ENCODE measurements at regions not wholly inside any gene's neighbourhood (a gene's known extent, or its start where the extent isn't known, plus 50 kb on each side); places are given as distances from the start of the nearest gene placed in this dataset.
"Not testable (repeated sequence)": the region's sequence is repeated elsewhere in the genome, so short reads cannot be mapped to it uniquely, and the experiment has no call there.

DNA sequence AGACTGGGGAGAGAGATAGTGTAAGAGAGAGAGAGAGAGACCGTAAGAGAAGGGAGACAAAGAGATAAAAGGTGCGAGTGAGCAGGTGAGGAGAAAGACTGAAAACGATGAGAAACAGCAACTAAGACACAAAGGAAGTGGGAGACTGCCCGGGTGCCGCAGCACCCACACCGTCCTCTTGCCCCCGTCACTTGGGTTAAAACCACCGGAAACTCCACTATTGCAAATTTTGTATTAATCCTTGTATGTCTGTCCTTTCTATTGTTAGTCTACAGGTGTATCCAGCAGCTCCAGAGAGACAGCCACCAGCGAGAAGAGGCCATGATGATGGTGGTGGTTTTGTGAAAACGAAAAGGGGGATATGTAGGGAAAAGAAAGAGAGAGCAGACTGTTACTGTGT is 96.8 kb downstream of the ART5 start:
- H3K27ac ChIP-seq (ENCODE audit: low read length); DNase-seq; H3K4me3 ChIP-seq (ENCODE audit: low read length); H3K36me3 ChIP-seq (ENCODE audit: control insufficient read depth, insufficient read depth, low read length); H3K27me3 ChIP-seq (ENCODE audit: control insufficient read depth, insufficient read depth, low read length); H3K9me3 ChIP-seq (ENCODE audit: control insufficient read depth, low read depth, low read length); H3K4me1 ChIP-seq (ENCODE audit: control insufficient read depth, insufficient read depth, low read length): not testable (repeated sequence)
- WGBS (ENCODE audit: insufficient coverage, low lambda C conversion rate) = 93% methylated on average over 3 of the region's 10 CpGs

DNA sequence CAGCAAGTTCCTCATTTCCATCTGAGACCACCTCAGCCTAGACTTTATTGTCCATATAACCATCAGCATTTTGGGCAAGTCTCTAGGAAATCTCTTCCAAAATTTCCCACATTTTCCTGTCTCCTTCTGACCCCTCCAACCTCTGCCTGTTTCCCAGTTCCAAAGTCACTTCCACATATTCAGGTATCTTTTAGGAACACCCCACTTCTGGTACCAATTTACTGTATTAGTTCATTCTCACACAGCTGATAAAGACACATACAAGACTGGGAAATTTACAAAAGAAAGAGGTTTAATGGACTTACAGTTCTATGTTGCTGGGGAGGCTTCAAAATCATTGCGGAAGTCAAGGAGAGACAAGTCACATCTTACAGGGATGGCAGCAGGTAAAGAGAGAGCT is 103.6 kb downstream of the ART5 start:
- H3K36me3 ChIP-seq (ENCODE audit: control insufficient read depth, insufficient read depth, low read length); H3K9me3 ChIP-seq (ENCODE audit: control insufficient read depth, low read depth, low read length); H3K4me3 ChIP-seq (ENCODE audit: low read length); H3K27ac ChIP-seq (ENCODE audit: low read length); DNase-seq; H3K4me1 ChIP-seq (ENCODE audit: control insufficient read depth, insufficient read depth, low read length); H3K27me3 ChIP-seq (ENCODE audit: control insufficient read depth, insufficient read depth, low read length): not testable (repeated sequence)
- WGBS (ENCODE audit: insufficient coverage, low lambda C conversion rate) = no CpG with 5 or more reads among the region's 1 CpG

DNA sequence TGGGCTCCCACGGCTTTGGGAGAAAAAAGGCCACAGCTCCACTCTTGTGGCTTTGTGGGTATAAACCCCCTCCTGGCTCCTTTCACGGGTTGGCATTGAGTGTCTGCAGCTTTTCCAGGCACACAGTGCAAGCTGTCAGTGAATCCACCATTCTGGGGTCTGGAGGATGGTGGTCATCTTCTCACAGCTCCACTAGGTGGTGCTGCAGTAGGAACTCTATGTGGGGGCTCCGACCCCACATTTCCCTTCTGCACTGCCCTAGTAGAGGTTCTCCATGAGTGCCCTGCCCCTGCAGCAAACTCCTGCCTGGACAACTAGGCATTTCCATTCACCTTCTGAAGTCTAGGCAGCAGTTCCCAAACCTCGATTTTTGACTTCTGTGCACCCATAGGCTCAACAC is 104.5 kb downstream of the ART5 start:
- not testable (repeated sequence) for H3K27ac ChIP-seq (ENCODE audit: low read length); H3K4me1 ChIP-seq (ENCODE audit: control insufficient read depth, insufficient read depth, low read length); H3K36me3 ChIP-seq (ENCODE audit: control insufficient read depth, insufficient read depth, low read length); DNase-seq; H3K27me3 ChIP-seq (ENCODE audit: control insufficient read depth, insufficient read depth, low read length); H3K9me3 ChIP-seq (ENCODE audit: control insufficient read depth, low read depth, low read length); H3K4me3 ChIP-seq (ENCODE audit: low read length)
- no CpG with 5 or more reads among the region's 4 CpGs for WGBS (ENCODE audit: insufficient coverage, low lambda C conversion rate)

DNA sequence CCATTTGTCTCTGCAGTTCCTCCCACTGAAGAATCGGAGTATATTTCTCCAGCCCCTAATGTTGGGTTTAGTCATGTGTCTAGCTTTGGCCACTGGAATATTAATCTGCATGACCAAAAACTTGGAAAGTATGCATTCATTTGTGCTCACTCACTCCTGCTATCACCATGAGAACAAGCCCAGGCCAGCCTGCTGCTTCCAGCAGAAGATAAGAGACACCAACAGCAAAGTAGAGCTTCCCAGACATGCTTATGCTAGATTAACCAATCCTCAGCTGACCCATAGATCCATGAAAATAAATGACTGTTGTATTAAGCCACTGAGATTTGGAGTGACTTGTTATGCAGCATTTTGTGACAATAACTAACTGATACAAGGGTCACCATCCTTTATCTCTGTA is 108.8 kb downstream of the ART5 start:
- H3K9me3 ChIP-seq (ENCODE audit: control insufficient read depth, low read depth, low read length); H3K4me1 ChIP-seq (ENCODE audit: control insufficient read depth, insufficient read depth, low read length); H3K27me3 ChIP-seq (ENCODE audit: control insufficient read depth, insufficient read depth, low read length); H3K36me3 ChIP-seq (ENCODE audit: control insufficient read depth, insufficient read depth, low read length); H3K4me3 ChIP-seq (ENCODE audit: low read length); H3K27ac ChIP-seq (ENCODE audit: low read length); DNase-seq: not testable (repeated sequence)
- WGBS (ENCODE audit: insufficient coverage, low lambda C conversion rate) = no CpG with 5 or more reads among the region's 1 CpG

DNA sequence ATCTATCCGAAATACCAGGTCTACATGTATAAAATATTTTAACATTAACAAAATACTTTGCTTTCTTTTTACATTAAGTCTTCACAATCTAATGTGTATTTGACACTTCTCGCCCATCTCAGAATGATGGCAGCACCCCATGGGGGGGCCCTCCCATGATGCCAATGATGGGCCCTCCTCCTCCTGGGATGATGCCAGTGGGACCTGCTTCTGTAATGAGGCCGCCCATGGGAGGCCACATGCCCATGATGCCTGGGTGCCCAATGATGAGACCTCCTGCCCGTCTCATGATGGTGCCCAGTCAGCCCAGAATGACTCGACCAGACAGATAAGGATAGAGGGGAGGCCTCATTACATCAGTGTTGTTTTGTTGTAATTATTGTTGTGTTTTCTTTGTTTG is 110.5 kb downstream of the ART5 start:
- not testable (repeated sequence) for H3K36me3 ChIP-seq (ENCODE audit: control insufficient read depth, insufficient read depth, low read length); H3K27me3 ChIP-seq (ENCODE audit: control insufficient read depth, insufficient read depth, low read length); H3K4me3 ChIP-seq (ENCODE audit: low read length); H3K27ac ChIP-seq (ENCODE audit: low read length); DNase-seq; H3K4me1 ChIP-seq (ENCODE audit: control insufficient read depth, insufficient read depth, low read length); H3K9me3 ChIP-seq (ENCODE audit: control insufficient read depth, low read depth, low read length)
- WGBS (ENCODE audit: insufficient coverage, low lambda C conversion rate) = no CpG with 5 or more reads among the region's 5 CpGs

DNA sequence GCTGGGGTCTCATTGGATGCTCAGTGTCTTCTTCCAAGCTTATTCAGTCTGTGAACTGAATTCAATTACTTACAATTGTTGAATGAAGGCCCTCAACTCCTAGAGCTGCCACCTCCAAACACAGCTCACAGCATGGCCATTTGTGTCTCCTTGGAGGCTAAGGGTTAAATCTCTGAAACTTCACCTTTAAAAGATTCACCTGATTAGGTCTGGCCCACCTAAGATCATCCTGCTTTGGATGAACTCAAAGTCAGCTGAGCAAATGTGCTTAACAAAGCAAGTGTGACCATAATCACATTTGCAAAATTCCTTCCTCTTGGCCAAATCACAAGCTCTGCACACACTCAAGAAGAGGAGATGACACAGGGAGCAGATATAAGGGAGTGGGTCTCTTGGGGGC is 118.2 kb downstream of the ART5 start:
- H3K4me3 ChIP-seq (ENCODE audit: low read length) = not testable (repeated sequence)

DNA sequence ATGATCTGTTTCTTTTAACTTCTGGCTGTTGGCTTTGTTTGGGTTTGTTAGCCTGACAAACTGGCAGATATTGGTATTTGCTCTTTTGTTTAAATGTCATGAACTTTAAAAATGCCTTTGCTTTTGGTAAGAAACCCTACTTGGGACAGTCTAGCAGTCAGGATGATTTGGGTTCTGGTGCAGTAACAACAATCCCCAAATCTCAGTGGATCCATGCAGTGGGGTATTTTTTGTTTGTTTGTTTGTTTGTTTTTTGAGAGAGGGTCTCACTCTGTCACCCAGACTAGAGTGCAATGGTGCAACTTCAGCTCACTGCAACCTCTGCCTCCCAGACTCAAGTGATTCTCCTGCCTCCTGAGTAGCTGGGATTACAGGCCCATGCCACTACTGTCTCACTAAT is 120.9 kb downstream of the ART5 start:
- peak overlapping the region; percentile 66 for H3K27ac ChIP-seq (ENCODE audit: low read length)
- DNase-seq; H3K27me3 ChIP-seq (ENCODE audit: control insufficient read depth, insufficient read depth, low read length); H3K36me3 ChIP-seq (ENCODE audit: control insufficient read depth, insufficient read depth, low read length); H3K4me3 ChIP-seq (ENCODE audit: low read length): not testable (repeated sequence)
- H3K9me3 ChIP-seq (ENCODE audit: control insufficient read depth, low read depth, low read length) = peaks cover 25% of the 10 kb centered on the region
- H3K4me1 ChIP-seq (ENCODE audit: control insufficient read depth, insufficient read depth, low read length) = peaks cover 11% of the 10 kb centered on the region

More for the DNA sequence above, 118.2 kb downstream of the ART5 start:
- not testable (repeated sequence) for H3K27me3 ChIP-seq (ENCODE audit: control insufficient read depth, insufficient read depth, low read length); H3K27ac ChIP-seq (ENCODE audit: low read length); DNase-seq; H3K36me3 ChIP-seq (ENCODE audit: control insufficient read depth, insufficient read depth, low read length); H3K4me1 ChIP-seq (ENCODE audit: control insufficient read depth, insufficient read depth, low read length)
- peaks cover 21% of the 10 kb centered on the region for H3K9me3 ChIP-seq (ENCODE audit: control insufficient read depth, low read depth, low read length)

DNA sequence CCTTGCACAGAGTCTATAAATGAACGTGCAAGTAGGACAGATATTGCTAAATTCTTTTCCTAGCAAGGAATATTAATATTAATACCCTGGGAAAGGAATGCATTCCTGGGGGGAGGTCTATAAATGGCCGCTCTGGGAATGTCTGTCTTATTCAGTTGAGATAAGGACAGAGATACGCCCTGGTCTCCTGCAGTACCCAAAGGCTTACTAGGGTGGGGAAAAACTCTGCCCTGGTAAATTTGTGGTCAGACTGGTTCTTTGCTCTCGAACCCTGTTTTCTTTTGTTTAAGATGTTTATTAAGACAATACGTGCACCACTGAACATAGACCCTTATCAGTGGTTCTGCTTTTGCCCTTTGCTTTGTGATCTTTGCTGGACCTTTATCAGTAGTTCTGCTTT is 122.0 kb downstream of the ART5 start:
- WGBS (ENCODE audit: insufficient coverage, low lambda C conversion rate) = no CpG with 5 or more reads among the region's 5 CpGs
- H3K27ac ChIP-seq (ENCODE audit: low read length) = peak overlapping the region; percentile 57

DNA sequence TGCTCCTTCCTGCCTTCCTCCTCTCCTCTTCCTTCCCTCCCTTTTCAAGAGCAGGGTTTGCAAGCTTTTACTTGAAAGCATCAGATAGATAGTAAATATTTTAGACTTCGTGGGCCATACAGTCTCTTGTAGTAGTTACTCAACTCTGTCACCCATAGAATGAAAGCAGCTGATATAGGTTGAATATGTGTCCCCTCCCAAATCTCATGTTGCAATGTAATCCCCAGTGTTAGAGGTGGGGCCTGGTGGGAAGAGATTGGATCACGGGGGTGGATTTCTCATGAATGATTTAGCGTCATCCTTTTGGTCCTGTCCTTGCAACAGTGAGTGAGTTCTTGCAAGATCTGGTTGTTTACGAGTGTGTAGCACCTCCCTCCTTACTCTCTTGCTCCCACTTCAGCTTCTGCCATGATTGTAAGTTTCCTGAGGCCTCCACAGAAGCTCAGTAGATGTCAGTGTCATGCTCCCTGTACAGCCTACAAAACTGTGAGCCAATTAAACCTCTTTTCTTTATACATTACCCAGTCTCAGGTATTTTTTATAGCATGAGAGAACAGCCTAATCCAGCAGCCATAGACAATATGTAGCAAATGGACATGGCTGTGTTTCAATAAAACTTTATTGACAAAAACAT is 124.7 kb downstream of the ART5 start:
- H3K4me1 ChIP-seq (ENCODE audit: control insufficient read depth, insufficient read depth, low read length) = peaks cover 19% of the 10 kb centered on the region
- H3K27me3 ChIP-seq (ENCODE audit: control insufficient read depth, insufficient read depth, low read length); H3K36me3 ChIP-seq (ENCODE audit: control insufficient read depth, insufficient read depth, low read length); H3K4me3 ChIP-seq (ENCODE audit: low read length): not testable (repeated sequence)
- H3K9me3 ChIP-seq (ENCODE audit: control insufficient read depth, low read depth, low read length) = peaks cover 19% of the 10 kb centered on the region
- no CpG with 5 or more reads among the region's 4 CpGs for WGBS (ENCODE audit: insufficient coverage, low lambda C conversion rate)
- DNase-seq = peak in 1 of 2 donors; percentile 49
- H3K27ac ChIP-seq (ENCODE audit: low read length) = peak overlapping the region; percentile 98

More for the DNA sequence above, 122.0 kb downstream of the ART5 start:
- H3K27me3 ChIP-seq (ENCODE audit: control insufficient read depth, insufficient read depth, low read length); H3K4me3 ChIP-seq (ENCODE audit: low read length): not testable (repeated sequence)
- DNase-seq = peak in 1 of 2 donors; percentile 30
- H3K9me3 ChIP-seq (ENCODE audit: control insufficient read depth, low read depth, low read length) = peaks cover 25% of the 10 kb centered on the region
- H3K36me3 ChIP-seq (ENCODE audit: control insufficient read depth, insufficient read depth, low read length) = peaks cover 12% of the 10 kb centered on the region
- peaks cover 15% of the 10 kb centered on the region for H3K4me1 ChIP-seq (ENCODE audit: control insufficient read depth, insufficient read depth, low read length)

DNA sequence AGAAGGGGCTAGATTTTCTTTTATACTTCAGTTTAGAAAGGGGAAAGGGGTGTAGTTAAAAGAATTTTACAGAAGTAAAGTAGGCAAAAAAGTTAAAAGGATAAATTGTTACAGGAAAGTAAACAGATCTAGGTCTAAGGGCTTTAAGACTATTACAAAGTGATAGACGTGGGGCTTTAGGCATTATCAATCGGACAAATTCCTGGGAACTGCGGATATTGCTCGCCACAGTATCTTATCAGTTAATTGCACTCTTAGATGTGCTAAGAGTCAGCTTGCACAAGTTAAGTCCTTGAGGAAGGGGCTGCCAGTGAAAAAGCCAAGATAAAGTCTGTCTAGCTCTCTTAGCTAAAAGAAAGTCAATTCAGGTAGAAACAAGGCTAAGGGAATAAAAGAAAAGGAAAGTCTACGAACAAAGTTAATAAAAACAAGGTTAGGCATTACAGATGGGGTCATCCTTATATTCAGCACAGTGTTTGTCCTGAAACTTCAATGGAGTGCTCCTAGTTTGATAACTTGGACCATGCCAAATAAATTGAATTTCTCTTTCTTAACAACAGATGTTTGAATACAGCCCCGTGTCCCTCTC is 125.4 kb downstream of the ART5 start:
- no CpG with 5 or more reads among the region's 6 CpGs for WGBS (ENCODE audit: insufficient coverage, low lambda C conversion rate)
- H3K27ac ChIP-seq (ENCODE audit: low read length) = peak overlapping the region; percentile 98
- not testable (repeated sequence) for DNase-seq; H3K27me3 ChIP-seq (ENCODE audit: control insufficient read depth, insufficient read depth, low read length); H3K36me3 ChIP-seq (ENCODE audit: control insufficient read depth, insufficient read depth, low read length); H3K4me3 ChIP-seq (ENCODE audit: low read length)
- H3K4me1 ChIP-seq (ENCODE audit: control insufficient read depth, insufficient read depth, low read length) = peaks cover 19% of the 10 kb centered on the region
- peaks cover 19% of the 10 kb centered on the region for H3K9me3 ChIP-seq (ENCODE audit: control insufficient read depth, low read depth, low read length)
